Stomach (tissue), 8 donors: ENCODE measurements at regions not wholly inside any gene's neighbourhood (a gene's known extent, or its start where the extent isn't known, plus 50 kb on each side); places are given as distances from the start of the nearest gene placed in this dataset.

Experiments used
- DNase-seq, 2 donors: peaks; one replicate each; pipeline versions ENCODE4 v3.0.0 to v3.0.0-alpha.2; 2013 to 2019
- H3K27ac ChIP-seq, 5 donors: fragments of 200-600 bp in 4 of 5; sonication (generic) in 4 of 5; one replicate each; pipeline ENCODE4 v1.5.1; 2013 to 2019; ENCODE audit warnings: mild to moderate bottlenecking in 1 of 5, moderate library complexity in 1 of 5
- H3K27me3 ChIP-seq, 3 donors: fragments of 200-600 bp; sonication (generic); one replicate each; pipeline ENCODE4 v1.5.1; 2017 to 2019; ENCODE audit warnings: mixed run types in 1 of 3
- H3K36me3 ChIP-seq, 4 donors: fragments of 200-600 bp; sonication (generic); 1 replicate in 3 of 4; 2 replicates in 1 of 4; pipeline ENCODE4 v1.5.1; 2016 to 2019
- H3K4me1 ChIP-seq, 4 donors: fragments of 200-600 bp; sonication (generic); one replicate each; pipeline ENCODE4 v1.5.1; 2016 to 2019
- H3K4me3 ChIP-seq, 4 donors: fragments of 200-600 bp; sonication (generic) in 3 of 4; one replicate each; pipeline ENCODE4 v1.5.1; 2016 to 2019; ENCODE audit warnings: mild to moderate bottlenecking in 1 of 4
- H3K9me3 ChIP-seq, 4 donors: fragments of 200-600 bp; sonication (generic); one replicate each; pipeline ENCODE4 v1.5.1; 2016 to 2019
- CTCF ChIP-seq, 7 experiments: fragments of 450-650 bp in 4 of 7; fragments of 200-600 bp in 3 of 7; sonication (generic) in 3 of 7; IDR thresholded peaks; one replicate each; pipeline ENCODE4 v1.5.1; 2016 to 2019; ENCODE audit warnings: antibody characterized with exemption in 7 of 7, control low read depth in 2 of 7, mild to moderate bottlenecking in 1 of 7
- EP300 ChIP-seq: sonication (generic); formaldehyde crosslinking; IDR thresholded peaks from one replicate; pipeline ENCODE4 v1.6.1; 2017; ENCODE audit warnings: antibody characterized with exemption
- POLR2A ChIP-seq, 4 donors: fragments of 450-650 bp; IDR thresholded peaks; one replicate each; pipeline ENCODE4 v1.6.1; 2016; ENCODE audit warnings: antibody characterized with exemption in 4 of 4, control low read depth in 2 of 4, mild to moderate bottlenecking in 1 of 4, moderate library complexity in 1 of 4
- POLR2AphosphoS5 ChIP-seq, 3 donors: sonication (generic); formaldehyde crosslinking; IDR thresholded peaks; one replicate each; pipeline ENCODE4 v1.6.1; 2016; ENCODE audit warnings: antibody characterized with exemption in 3 of 3
- WGBS, 5 donors: extraction: QIAGEN DNeasy Blood & Tissue Kit in 3 of 5; methylation state at CpG; one replicate each; pipeline versions ENCODE4 v1.1.5 to v1.1.7; 2013 to 2018; 5-methylcytosine and 5-hydroxymethylcytosine counted together
- intact Hi-C: fragments of 100-400 bp; cut with DNase I; formaldehyde crosslinking; loops from one replicate; pipeline ENCODE4 v1.15.1; 2023; ENCODE audit warnings: low total_unique reads
- donor health status: healthy with polysubstance abuse.
- donor health status: Bipolar disorder and iron deficiency.
- donor health status: healthy.

- H3K27ac ChIP-seq = no peak overlapping the region
- H3K36me3 ChIP-seq = no peaks in the 10 kb centered on the region
- 88 to 95% (median 92%) methylated on average over 4 of the region's 4 CpGs for WGBS, 5 donors
- TF ChIP-seq POLR2AphosphoS5 (IDR thresholded peaks at IDR 0.05) (no peak), CTCF (IDR thresholded peaks at IDR 0.05) (no peak), POLR2A (IDR thresholded peaks at IDR 0.05) (no peak), EP300 (no peak)
- no peaks in the 10 kb centered on the region for H3K9me3 ChIP-seq
- H3K4me3 ChIP-seq = no peak overlapping the region
- H3K4me1 ChIP-seq = peaks cover 0 to 6% (median 0%) of the 10 kb centered on the region in 4 donors
- intact Hi-C loops = no loop called here
- no peak for DNase-seq
- H3K27me3 ChIP-seq = no peaks in the 10 kb centered on the region
Measured at GRCh38 chr3:170739410-170739809, 130.6 kb downstream of the RPL22L1 start.

GRCh38 chr3:170738766-170739165, 131.2 kb downstream of the RPL22L1 start:
- H3K27ac ChIP-seq = no peak overlapping the region
- H3K27me3 ChIP-seq = no peaks in the 10 kb centered on the region
- TF ChIP-seq POLR2A (IDR thresholded peaks at IDR 0.05) = no peak
- no peak for TF ChIP-seq CTCF (IDR thresholded peaks at IDR 0.05)
- TF ChIP-seq EP300 = no peak
- TF ChIP-seq POLR2AphosphoS5 (IDR thresholded peaks at IDR 0.05) = no peak
- no peak for DNase-seq
- intact Hi-C loops = no loop called here
- H3K4me3 ChIP-seq = no peak overlapping the region
- H3K36me3 ChIP-seq = no peaks in the 10 kb centered on the region
- H3K4me1 ChIP-seq = peaks cover 0 to 6% (median 0%) of the 10 kb centered on the region in 4 donors
- WGBS, 5 donors = 61 to 86% (median 78%) methylated on average over 3 of the region's 3 CpGs
- no peaks in the 10 kb centered on the region for H3K9me3 ChIP-seq

GRCh38 chr3:170737498-170738162, 132.4 kb downstream of the RPL22L1 start:
- WGBS, 5 donors = 92 to 96% (median 95%) methylated on average over 3 of the region's 3 CpGs
- intact Hi-C loops = no loop called here
- no peak for TF ChIP-seq CTCF (IDR thresholded peaks at IDR 0.05)
- no peak for TF ChIP-seq POLR2A (IDR thresholded peaks at IDR 0.05)
- H3K9me3 ChIP-seq = no peaks in the 10 kb centered on the region
- no peak for DNase-seq
- H3K4me3 ChIP-seq = no peak overlapping the region
- H3K27ac ChIP-seq = no peak overlapping the region
- no peaks in the 10 kb centered on the region for H3K27me3 ChIP-seq
- H3K4me1 ChIP-seq = peaks cover 0 to 6% (median 0%) of the 10 kb centered on the region in 4 donors
- no peaks in the 10 kb centered on the region for H3K36me3 ChIP-seq

- no peaks in the 10 kb centered on the region for H3K36me3 ChIP-seq
- DNase-seq = no peak
- TF ChIP-seq EP300 (no peak), CTCF (IDR thresholded peaks at IDR 0.05) (no peak), POLR2AphosphoS5 (IDR thresholded peaks at IDR 0.05) (no peak)
- WGBS, 5 donors = 87 to 95% (median 89%) methylated on average over 2 of the region's 2 CpGs
- intact Hi-C loops = no loop called here
- peaks cover 0 to 1% (median 0%) of the 10 kb centered on the region in 4 donors for H3K4me1 ChIP-seq
- no peak overlapping the region for H3K27ac ChIP-seq
- no peaks in the 10 kb centered on the region for H3K27me3 ChIP-seq
- H3K9me3 ChIP-seq = no peaks in the 10 kb centered on the region
- no peak overlapping the region for H3K4me3 ChIP-seq
Measured at GRCh38 chr3:170735821-170736220, 134.2 kb downstream of the RPL22L1 start.
